Left forelimb (tissue), 1 donor: ENCODE measurements at regions not wholly inside any gene's neighbourhood (a gene's known extent, or its start where the extent isn't known, plus 50 kb on each side); places are given as distances from the start of the nearest gene placed in this dataset.
"Not testable (repeated sequence)": the region's sequence is repeated elsewhere in the genome, so short reads cannot be mapped to it uniquely, and the experiment has no call there.

ENCODE experiments used
- DNase-seq: peaks from one replicate; pipeline ENCODE4 v3.0.0-alpha.2; 2018; ENCODE audit warnings: low spot score

GRCh38 chr11:109480251-109480650, 58.3 kb downstream of the C11orf87 start:
- DNase-seq = no peak

- DNase-seq = no peak
Observed at GRCh38 chr11:109486129-109486528, 64.1 kb downstream of the C11orf87 start.

- no peak for DNase-seq
Observed at GRCh38 chr11:109490953-109491635, 69.1 kb downstream of the C11orf87 start.

DNA sequence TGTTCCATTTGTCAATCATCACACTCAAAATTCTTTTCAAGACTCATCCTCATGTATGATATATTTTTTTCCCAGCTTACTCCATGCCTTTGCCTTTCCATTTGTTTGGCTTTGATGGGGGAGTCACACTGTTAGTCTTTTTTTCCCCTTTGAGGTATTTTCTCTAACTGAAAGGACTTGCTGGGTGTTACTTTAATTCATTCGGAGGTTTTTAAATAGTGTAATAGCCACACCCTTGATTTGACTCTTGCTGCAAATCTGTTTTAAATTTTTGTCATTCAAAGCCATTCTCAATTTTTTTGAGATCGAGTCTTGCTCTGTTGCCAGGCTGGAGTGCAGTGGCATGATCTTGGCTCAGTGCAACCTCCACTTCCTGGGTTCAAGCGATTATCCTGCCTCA, 84.1 kb downstream of the C11orf87 start:
- DNase-seq = no peak

DNA sequence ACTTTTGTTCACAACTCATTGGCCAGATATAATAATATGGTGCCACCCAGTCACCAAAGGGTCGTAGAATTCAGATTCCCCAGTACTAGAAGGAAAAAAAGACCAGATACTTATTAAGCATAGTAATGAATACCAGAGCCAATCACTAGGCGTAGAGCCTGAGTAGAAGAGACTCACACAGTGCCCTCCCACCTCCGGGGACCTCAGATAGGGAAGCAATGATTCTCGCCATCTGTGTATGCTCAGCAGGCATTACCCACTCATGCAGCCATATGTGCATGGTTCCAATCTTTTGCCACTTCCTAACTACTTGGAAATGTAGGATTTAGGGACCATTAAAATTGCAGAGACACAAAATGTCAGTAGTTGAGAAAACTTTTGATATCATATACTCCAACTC, 85.3 kb downstream of the C11orf87 start:
- DNase-seq = no peak

DNA sequence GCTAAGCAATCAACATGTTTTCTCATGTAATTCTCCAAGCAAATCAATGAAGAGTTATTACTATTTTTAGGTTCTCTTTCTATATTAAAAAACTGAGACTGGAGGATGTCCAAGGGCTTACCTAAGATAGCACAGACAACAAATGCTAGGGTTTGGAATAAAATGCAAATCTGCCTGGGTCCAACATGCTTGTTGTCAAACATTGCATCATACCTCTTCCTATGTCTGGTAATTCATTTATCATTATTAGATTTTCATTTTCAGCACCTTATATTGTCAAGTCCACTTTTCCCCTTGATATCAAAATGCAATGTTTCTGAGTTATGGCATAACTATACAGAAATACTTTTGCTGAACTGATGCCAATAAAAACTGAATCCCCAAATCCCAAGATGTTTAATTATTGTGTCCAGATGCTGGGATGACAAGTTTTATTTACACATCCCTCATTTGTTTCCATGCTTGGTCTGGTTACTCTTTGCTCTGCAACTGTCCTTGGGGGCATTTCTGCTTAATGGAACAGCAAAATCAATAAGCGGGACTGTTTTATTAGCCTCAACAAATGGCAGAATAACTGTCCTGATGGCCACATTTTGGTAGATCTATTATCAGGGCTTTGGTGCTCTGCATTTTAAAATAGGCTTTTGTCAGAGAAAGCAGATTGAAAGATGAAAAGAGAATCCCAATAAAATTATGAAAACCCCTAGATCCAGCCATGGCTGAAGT, 86.0 kb downstream of the C11orf87 start:
- DNase-seq = no peak

GRCh38 chr11:109508943-109509342, 87.0 kb downstream of the C11orf87 start:
- DNase-seq = no peak

DNA sequence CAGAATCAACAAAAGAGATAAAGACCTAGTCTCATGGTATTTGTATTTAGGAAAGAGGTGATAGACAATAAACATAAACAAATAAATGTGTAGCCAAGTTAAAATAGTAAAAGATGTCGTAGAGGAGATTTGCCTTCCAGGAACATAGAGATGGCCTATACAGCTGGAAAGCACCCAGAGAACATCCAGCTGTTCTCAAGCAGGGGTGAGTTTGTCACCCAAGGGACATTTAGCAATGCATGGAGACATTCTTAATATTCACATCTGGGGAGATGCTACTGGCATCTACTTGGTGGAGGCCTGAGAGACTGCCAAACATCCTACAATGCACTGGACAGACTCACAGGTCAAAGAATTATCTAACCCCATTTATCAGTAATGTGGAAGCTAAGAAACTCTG, 88.3 kb downstream of the C11orf87 start:
- no peak for DNase-seq

DNA sequence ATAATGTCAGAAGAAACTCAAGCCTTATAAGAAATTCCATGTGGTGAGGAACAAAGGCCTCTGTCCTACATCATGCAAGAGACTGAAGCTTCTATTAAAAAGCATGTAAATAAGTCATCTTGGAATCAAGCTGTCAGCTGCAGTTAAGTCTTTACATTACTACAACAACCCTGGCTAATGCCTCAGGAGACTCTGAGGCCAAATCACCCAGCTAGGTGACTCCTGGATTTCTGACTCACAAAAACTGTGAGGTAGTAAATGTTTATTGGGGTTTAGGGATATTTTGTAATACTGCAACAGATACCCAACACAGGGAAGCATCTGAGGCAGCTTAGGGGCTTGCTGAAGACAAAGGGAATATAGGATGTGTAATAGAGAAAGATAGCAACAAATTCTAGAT, 89.6 kb downstream of the C11orf87 start:
- no peak for DNase-seq

- no peak for DNase-seq
Observed at GRCh38 chr11:109512249-109512648, 90.3 kb downstream of the C11orf87 start.

- no peak for DNase-seq
Observed at GRCh38 chr11:109512680-109513079, 90.7 kb downstream of the C11orf87 start.

- no peak for DNase-seq
Observed at GRCh38 chr11:109514313-109515018, 92.5 kb downstream of the C11orf87 start.

- DNase-seq = no peak
Observed at GRCh38 chr11:109519253-109519652, 97.3 kb downstream of the C11orf87 start.

GRCh38 chr11:109521571-109522086, 99.6 kb downstream of the C11orf87 start:
- DNase-seq = no peak

- no peak for DNase-seq
Observed at GRCh38 chr11:109522116-109522755, 100.2 kb downstream of the C11orf87 start.

DNA sequence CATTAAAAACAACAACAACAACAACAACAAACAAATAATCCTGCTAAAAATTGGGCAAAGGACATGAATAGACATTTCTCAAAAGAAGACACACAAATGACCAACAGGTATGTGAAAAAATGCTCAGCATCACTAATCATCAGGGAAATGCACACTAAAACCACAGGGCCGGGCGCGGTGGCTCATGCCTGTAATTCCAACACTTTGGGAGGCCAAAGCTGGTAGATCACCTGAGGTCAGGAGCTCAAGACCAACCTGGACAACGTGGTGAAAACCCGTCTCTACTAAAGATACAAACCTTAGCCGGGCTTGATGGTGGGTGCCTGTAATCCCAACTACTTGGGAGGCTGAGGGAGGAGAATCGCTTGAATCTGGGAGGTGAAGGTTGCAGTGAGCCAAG, 103.6 kb downstream of the C11orf87 start:
- DNase-seq = not testable (repeated sequence)

- no peak for DNase-seq
Observed at GRCh38 chr11:109526061-109526460, 104.1 kb downstream of the C11orf87 start.

DNA sequence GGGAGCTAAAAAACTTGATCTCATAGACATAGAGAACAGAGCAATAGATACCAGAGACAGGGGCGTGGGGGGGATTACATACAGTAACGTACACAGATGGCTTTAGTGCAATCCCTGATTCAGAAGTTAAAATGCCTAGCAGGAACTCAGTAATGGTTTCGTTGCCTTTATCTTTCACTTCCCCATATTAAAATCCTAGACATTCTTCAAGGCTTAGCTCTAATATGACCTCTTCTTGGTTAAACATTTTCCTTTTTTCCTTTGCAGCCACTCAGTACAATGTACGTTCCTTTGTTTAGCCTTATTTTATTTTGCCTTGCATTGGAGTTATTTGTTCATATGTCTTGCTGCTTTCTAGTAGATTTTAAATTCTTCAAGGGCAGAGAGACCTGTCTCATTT, 104.9 kb downstream of the C11orf87 start:
- no peak for DNase-seq

- no peak for DNase-seq
Observed at GRCh38 chr11:109527496-109527895, 105.5 kb downstream of the C11orf87 start.

- DNase-seq = no peak
Observed at GRCh38 chr11:109547356-109548027, 125.5 kb downstream of the C11orf87 start.

DNA sequence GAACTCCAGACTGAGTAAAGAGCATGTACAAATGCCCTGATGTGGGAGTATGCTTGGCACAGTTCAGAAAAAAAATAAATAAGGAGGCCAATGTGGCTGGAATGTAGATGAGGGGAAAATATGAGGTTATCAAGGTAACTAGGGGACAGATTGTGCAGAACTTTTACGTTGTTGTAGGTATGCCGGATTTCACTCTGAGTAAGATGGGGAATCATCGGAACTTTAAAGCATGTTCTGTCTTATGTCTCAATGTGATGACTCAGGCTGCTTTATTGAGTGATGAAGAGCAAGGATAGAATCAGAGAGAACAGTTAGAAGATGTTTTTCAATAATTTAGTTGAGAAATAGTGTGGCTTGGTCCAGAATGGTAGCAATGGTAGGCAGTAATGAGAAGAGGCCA, 130.4 kb downstream of the C11orf87 start:
- DNase-seq = no peak

- no peak for DNase-seq
Observed at GRCh38 chr11:109553284-109553683, 131.3 kb downstream of the C11orf87 start.
